Limb (tissue), 2 donors: ENCODE measurements at regions not wholly inside any gene's neighbourhood (a gene's known extent, or its start where the extent isn't known, plus 50 kb on each side); places are given as distances from the start of the nearest gene placed in this dataset.
"Not testable (repeated sequence)": the region's sequence is repeated elsewhere in the genome, so short reads cannot be mapped to it uniquely, and the experiment has no call there.

Experiments
- DNase-seq, 2 donors: peaks; one replicate each; pipeline ENCODE4 v3.0.0-alpha.2; 2016; ENCODE audit errors: extremely low spot score in 2 of 2

- DNase-seq, result no peak
Observed at GRCh38 chr3:76514836-76515235, 525.1 kb upstream of the ROBO2 start.

DNA sequence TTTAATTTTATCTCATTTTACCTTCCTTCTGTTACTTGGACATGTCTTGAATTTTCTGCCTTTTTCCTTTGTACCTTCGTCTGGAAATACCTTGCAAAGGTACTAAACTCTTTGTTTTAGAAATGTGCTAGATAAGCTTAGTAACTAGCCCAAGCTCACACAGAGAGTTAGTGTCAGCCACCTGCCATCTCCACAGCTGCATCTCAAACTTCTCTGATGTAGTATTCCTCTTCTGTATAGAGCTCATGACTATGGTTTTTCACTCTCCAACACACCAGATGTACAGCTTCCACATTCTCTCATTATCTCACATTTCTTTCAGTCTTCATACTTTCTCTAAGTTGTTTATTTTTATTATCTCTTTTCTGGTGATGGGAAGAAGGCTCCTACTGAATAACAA, 516.6 kb upstream of the ROBO2 start:
- no peak for DNase-seq

DNA sequence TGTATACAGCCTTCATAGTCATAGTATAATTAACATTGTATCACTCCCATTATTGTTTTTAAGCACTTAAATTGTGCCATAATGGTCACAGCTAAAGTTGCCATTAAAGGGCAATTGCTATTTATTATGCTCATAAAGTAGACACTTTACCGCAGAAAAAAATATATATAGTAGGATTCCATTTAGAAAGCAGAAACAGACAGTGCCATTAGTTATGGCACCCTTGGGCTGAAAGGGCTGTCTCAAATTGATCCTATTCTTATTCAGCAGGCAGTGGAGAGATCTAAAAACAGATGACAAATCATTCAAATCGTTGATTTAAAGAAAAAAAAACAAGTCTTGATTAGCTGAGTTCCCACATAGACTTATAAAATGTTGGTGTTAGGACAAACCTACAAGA, 514.2 kb upstream of the ROBO2 start:
- DNase-seq, result no peak

GRCh38 chr3:76527773-76528172, 512.1 kb upstream of the ROBO2 start:
- DNase-seq, result no peak

DNA sequence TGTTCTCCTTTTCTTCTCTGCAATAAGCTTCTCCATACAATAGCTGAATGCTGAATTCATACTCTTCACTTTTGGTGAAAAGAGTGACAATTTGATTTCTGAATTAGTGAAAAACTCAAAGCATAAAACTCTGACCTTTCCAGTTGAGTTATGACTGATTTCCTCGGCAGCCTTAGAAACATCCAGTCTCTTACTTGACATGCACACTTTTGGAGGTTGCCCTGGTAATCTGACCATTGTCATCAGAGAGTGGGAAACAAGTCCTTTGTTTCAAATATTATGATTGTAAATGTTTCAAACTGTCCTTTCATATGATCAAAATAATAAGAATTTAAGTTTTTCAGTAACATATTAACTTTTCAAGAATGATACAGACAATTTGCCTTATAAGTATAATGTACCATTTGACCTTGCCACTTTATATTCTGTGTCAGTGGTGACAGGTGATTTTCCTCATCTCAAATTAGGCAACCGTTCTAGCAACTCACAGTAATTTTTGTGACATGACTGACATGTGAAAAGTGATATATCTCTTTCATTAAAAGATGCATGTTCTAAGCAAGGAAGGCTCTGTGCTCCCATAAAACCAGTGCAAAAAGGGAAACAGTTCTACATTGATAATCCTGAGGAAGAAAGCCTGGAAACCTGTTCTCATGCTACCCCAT, 507.6 kb upstream of the ROBO2 start:
- no peak for DNase-seq

DNA sequence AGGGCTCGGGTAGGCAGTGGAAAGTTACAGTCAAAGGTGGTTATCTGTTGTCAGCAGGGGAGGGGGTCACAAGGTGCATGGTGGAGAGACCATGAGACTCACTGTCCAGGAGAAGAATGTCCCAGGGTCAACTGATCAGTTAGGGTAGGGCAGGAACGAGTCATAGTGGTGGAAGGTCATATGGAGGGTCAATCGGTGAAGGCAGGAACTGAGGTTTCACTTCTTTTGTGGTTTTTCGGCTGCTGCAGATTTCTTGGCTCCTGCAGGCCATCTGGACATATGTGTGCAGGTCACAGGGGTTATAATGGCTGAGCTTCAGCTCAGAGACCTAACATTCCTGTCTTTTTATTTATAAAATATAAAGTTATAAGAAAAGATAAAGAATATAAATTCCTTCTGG, 506.2 kb upstream of the ROBO2 start:
- DNase-seq, result not testable (repeated sequence)

- not testable (repeated sequence) for DNase-seq
Observed at GRCh38 chr3:76537857-76538256, 502.0 kb upstream of the ROBO2 start.

DNA sequence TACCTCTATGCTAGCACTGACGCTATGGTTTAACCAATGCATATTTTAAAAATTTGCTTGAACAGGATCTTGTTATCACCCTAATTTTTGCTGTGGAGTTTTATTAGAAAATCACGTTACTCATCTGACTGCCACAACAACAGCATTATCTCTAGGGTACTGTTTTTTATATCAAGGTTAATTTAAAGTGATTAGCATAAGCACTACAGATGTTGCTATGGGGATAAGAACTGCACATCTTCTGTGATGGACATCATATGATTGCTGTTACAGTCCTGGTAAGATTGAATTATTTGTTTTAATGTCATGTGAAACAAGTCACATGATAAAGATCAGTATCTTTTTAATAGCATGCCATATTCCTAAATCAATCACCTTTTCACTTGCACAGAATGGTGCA, 492.2 kb upstream of the ROBO2 start:
- DNase-seq, result no peak

DNA sequence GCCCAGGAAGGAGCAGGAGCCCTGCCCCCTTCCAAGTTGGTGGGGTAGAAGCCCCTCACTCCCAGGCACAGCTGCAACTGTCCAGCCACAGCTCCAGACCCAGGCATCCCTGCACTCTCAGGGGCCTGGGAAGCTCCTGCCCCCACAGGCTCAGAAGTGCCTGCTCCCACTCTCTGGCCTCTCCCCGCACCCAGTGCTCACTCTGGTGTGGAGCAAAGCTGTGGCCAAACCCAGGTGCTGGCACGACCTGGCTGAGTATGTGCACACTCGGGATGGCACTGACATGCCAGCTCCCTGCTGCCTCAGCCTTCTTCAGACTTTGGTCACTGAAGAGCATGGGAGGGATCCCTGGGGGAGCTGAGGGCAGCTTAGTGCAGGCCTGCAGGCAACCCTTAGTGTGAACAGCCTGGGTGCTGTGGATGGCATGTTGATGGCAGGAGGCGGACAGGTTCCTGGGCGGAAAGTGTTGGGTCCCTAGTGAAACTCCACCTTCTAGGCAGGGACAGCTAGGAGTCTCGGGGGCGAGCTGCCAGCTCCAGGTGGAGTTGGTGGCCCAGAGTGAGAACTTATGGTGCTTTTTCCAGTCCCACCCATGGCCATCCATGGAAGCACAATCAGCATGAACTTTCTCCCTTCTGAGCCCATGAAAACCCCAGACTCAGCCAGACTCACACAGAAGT, 489.2 kb upstream of the ROBO2 start:
- no peak for DNase-seq

DNA sequence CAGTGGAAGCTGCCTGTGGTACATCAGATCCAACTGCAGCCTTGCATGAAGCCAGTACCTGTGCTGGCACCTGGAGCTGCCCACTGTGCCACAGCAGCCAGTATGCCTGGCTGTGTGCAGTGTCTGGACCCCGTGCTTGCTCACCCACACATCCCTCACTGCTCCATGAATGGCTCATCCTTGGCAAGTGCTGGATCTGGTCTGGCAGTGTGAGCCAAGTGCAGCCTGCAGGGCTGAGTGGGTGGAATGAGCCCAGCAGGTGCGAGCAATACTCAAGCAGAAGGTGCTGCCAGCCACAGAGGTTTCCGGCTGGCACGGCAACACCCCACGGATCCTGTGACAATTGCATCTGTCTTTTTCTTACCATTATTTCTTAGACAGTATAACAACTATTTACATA, 488.2 kb upstream of the ROBO2 start:
- no peak for DNase-seq

GRCh38 chr3:76552653-76553052, 487.2 kb upstream of the ROBO2 start:
- no peak for DNase-seq

GRCh38 chr3:76554707-76555106, 485.2 kb upstream of the ROBO2 start:
- peak in 1 of 2 donors; percentile 44 for DNase-seq

- DNase-seq, result no peak
Observed at GRCh38 chr3:76561494-76562236, 478.2 kb upstream of the ROBO2 start.

GRCh38 chr3:76565496-76566210, 474.2 kb upstream of the ROBO2 start:
- no peak for DNase-seq

DNA sequence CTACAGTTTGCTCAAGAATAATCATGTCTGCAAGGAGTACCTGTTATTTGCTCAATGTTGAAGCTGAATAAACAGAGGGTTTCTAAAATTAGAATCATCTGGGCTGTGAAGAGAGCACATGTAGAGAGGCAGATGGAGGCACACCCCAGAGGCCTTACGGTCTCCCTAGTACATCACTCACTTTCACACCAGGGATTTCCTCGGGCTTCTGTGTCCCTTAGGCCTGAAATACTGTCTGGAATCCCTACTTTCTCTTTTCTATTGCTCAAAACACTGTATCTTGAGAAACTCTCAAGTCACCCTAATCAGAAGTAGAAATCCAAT, 473.7 kb upstream of the ROBO2 start:
- no peak for DNase-seq

DNA sequence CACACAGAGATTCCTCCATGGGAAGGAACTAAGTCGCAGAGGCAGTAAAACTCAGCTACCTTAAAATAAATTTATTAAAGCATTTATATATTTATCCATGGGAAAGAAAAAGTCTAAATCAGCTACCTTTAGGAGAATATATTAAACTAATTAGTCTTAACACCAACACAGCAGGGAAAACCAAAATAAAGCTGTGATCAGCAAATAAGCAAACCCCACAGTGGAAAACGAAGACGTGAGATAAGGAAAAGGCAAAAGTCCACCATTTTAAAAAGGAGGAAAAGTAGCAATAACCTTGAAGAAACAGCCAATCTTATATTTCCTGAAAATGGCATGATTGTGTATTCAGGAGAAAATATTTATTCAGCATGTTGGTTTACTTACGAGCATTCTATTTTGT, 473.0 kb upstream of the ROBO2 start:
- DNase-seq, result no peak

DNA sequence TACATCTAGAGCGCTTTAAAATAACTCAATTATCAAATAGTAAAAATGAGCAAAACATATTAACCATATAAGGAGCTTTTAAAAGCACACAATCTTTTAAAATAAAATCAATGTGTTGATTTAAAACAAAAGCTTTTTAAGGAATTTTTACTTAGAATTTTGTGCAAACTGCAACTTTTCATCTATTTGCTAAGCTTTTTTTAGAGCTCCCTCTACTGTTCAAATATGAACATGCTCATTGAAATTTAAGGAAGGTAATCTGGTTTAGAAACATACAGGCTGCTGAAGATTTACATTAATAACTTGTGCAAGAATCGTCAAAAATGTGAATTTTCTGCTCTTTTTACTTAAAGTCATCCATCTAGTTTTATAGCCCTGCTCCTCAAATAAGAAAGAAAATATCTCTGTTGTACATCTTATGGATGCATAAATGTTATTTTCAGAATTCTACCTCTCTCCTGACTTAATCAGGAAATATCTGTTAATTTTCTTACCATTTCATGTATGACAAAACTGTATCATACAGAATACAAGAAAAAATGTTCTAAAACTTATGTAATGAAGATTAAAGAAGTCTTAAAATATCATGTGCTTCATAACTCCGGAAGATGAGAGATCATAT, 469.4 kb upstream of the ROBO2 start:
- peak in 1 of 2 donors; percentile 33 for DNase-seq

GRCh38 chr3:76576201-76576600, 463.7 kb upstream of the ROBO2 start:
- no peak for DNase-seq

DNA sequence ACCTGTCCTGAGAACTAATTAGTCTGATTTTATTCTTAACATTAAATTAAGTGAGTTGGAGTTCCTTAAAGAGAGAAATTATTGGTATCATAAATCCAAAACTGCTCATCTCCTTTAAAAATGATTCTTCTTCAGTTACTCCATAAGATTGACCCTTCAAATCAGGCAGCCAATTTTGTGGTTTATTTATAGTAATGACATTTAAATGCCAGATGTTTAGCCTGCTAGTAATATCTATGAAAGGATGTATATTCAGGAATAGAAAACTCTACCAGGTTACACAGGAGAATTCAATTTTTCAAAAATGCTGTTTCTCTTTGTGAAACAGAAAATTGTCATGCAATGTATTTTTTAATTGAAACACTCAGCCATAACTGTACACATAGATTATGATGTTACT, 457.8 kb upstream of the ROBO2 start:
- no peak for DNase-seq

DNA sequence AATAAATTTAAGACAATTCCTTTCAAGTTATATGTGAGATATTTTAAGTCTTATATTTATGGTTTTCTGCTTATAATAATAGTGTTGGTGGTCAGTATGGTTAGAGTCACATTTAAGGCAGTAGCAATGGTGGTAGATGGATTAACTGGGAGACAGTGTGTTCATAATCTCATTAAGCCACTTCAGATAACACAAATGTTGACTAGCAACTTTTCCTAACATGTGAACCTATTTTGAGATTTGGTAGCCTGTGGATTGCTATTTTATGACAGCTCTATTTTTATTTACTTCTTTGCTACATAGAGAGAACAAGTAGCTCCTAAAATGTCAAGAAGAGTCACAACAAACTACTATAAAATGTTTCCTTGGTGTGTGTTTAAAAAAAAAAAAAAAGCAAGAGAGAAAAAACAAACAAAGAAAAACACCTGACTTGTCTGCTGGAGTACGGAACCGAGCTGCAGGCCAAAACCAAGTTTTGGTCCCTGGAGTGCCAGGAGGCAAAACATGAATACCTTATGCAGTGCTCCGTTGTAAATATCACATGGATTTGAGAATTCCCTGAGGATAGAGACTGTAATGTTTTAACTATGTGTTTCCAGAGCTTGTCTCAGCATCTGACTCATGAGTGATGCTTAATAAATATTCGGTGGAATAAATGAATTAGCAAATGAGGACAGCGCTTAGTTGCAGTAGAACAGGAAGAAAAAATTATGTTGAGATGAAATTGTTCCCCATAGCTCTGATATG, 457.1 kb upstream of the ROBO2 start:
- DNase-seq, result no peak

- DNase-seq, result peak in 1 of 2 donors; percentile 43
Observed at GRCh38 chr3:76585794-76586392, 454.0 kb upstream of the ROBO2 start.
